GM12878 (cell line): ENCODE measurements at regions not wholly inside any gene's neighbourhood (a gene's known extent, or its start where the extent isn't known, plus 50 kb on each side); places are given as distances from the start of the nearest gene placed in this dataset.

Experiments
- ATAC-seq: fragments of 200-7000 bp; cut with Tn5 transposase; 3 replicates; pipeline ENCODE4 v1.9.1; 2020; ENCODE audit warnings: mild to moderate bottlenecking, moderate library complexity
- BruUV-seq: library from RNA; stranded (reverse); fragments of 400-500 nt; replicated peaks from 2 replicates; lab custom pipeline; 2021; lab: Mats Ljungman, UMichigan
- CTCF ChIA-PET: fragments of 300-600 bp; sonication (Branson Sonifier 250); formaldehyde crosslinking; extraction: SDS; loops from one replicate; lab custom pipeline; 2021; ENCODE audit warnings: inconsistent platforms; lab: Yijun Ruan, JAX
- POLR2A ChIA-PET: fragments of 350-600 bp; formaldehyde crosslinking; extraction: SDS; loops from one replicate; lab custom pipeline; 2021; ENCODE audit warnings: inconsistent platforms; lab: Charles Lee
- RAD21 ChIA-PET: fragments of 300-600 bp; sonication (Branson Sonifier 250); formaldehyde crosslinking; loops from one replicate; lab custom pipeline; 2023; ENCODE audit warnings: antibody characterized with exemption; ENCODE audit not compliant: unreplicated experiment; lab: Charles Lee
- SMC1A ChIA-PET: fragments of 300-600 bp; sonication (Branson Sonifier 250); formaldehyde crosslinking; loops from one replicate; lab custom pipeline; 2023; ENCODE audit not compliant: unreplicated experiment, uncharacterized antibody; lab: Charles Lee
- DNase-seq: peaks from one replicate; pipeline ENCODE4 v3.0.0-alpha.2; 2011; ENCODE audit warnings: low read depth, low spot score
- FAIRE-seq: peaks from 3 replicates; lab custom pipeline; 2011; peaks lifted over from hg19 to GRCh38; lab: Jason Lieb, UNC
- H2AFZ ChIP-seq: 2 replicates; pipeline ENCODE4 v1.6.0; 2011; ENCODE audit warnings: low read depth, low read length, control low read depth; ENCODE audit not compliant: control insufficient read depth
- H3K27ac ChIP-seq: 2 replicates; pipeline ENCODE4 v1.5.1; 2011; ENCODE audit warnings: control low read depth; ENCODE audit not compliant: control insufficient read depth, insufficient read depth
- H3K27me3 ChIP-seq, 2 experiments: replicated peaks in 1 of 2; 2 replicates each; pipeline versions ENCODE4 v1.6.0 to v1.6.1; 2011; ENCODE audit warnings: low read length in 1 of 2; ENCODE audit not compliant: control insufficient read depth in 2 of 2, insufficient read depth in 2 of 2
- H3K36me3 ChIP-seq, 2 experiments: 2 replicates each; pipeline ENCODE4 v1.5.1; 2011; ENCODE audit warnings: low read length in 1 of 2; ENCODE audit not compliant: control insufficient read depth in 2 of 2, insufficient read depth in 2 of 2
- H3K4me1 ChIP-seq: 2 replicates; pipeline ENCODE4 v1.6.1; 2011; ENCODE audit warnings: mild to moderate bottlenecking, low read length, moderate library complexity, mixed read lengths; ENCODE audit not compliant: control insufficient read depth, insufficient read depth
- H3K4me2 ChIP-seq: 2 replicates; pipeline ENCODE4 v1.6.0; 2011; ENCODE audit warnings: control low read depth; ENCODE audit not compliant: control insufficient read depth, insufficient read depth
- H3K4me3 ChIP-seq: fragments of 200-600 bp; sonication (generic); 2 replicates; pipeline ENCODE4 v1.5.1; 2016
- H3K79me2 ChIP-seq: 2 replicates; pipeline ENCODE4 v1.6.0; 2011; ENCODE audit warnings: low read length; ENCODE audit not compliant: control insufficient read depth, insufficient read depth
- H3K9ac ChIP-seq: 2 replicates; pipeline ENCODE4 v1.8.0; 2011; ENCODE audit warnings: low read length, control low read depth, mixed read lengths; ENCODE audit not compliant: control insufficient read depth, insufficient read depth
- H3K9me3 ChIP-seq: replicated peaks from 3 replicates; pipeline ENCODE4 v1.5.1; 2011; ENCODE audit warnings: mild to moderate bottlenecking, low read length; ENCODE audit not compliant: control insufficient read depth, insufficient read depth
- H4K20me1 ChIP-seq: 2 replicates; pipeline ENCODE4 v1.6.0; 2011; ENCODE audit not compliant: control insufficient read depth, insufficient read depth
- CEBPB ChIP-seq, 2 experiments: fragments of 150-350 bp in 1 of 2; IDR thresholded peaks; 2 replicates each; pipeline ENCODE4 v1.6.1; 2012 to 2014; ENCODE audit warnings: low read depth in 2 of 2, low read length in 2 of 2, borderline replicate concordance in 1 of 2, inconsistent platforms in 1 of 2
- ELK1 ChIP-seq: IDR thresholded peaks from 2 replicates; pipeline ENCODE4 v1.6.1; 2012; ENCODE audit warnings: low read depth, low read length, improper control_type of control experiment
- KDM1A ChIP-seq: fragments of 200-600 bp; sonication (generic); IDR thresholded peaks from 2 replicates; pipeline ENCODE4 v1.6.1; 2016; ENCODE audit warnings: borderline replicate concordance
- NFIC ChIP-seq: IDR thresholded peaks from 2 replicates; pipeline ENCODE4 v1.6.1; 2012; ENCODE audit warnings: low read depth, mild to moderate bottlenecking, inconsistent platforms, low read length, moderate library complexity
- NFXL1 ChIP-seq: fragments of 450-650 bp; IDR thresholded peaks from 2 replicates; pipeline ENCODE4 v1.6.1; 2017; ENCODE audit warnings: antibody characterized with exemption, mild to moderate bottlenecking, borderline replicate concordance
- RCOR1 ChIP-seq: conservative IDR thresholded peaks from 2 replicates; pipeline ENCODE4 v1.6.1; 2012; ENCODE audit warnings: low read depth, low read length, improper control_type of control experiment
- SMARCA5 ChIP-seq: fragments of 450-650 bp; IDR thresholded peaks from 2 replicates; pipeline ENCODE4 v1.6.1; 2017; ENCODE audit warnings: mild to moderate bottlenecking
- SREBF1 ChIP-seq: IDR thresholded peaks from 2 replicates; pipeline ENCODE4 v1.6.1; 2012; ENCODE audit warnings: mild to moderate bottlenecking, low read length
- TCF12 ChIP-seq: IDR thresholded peaks from 2 replicates; pipeline ENCODE4 v1.6.1; 2011; ENCODE audit warnings: low read depth, mild to moderate bottlenecking, low read length
- ZNF24 ChIP-seq: fragments of 450-650 bp; IDR thresholded peaks from 2 replicates; pipeline ENCODE4 v1.6.1; 2017; ENCODE audit warnings: antibody characterized with exemption, mild to moderate bottlenecking
- WGBS: methylation state at CpG from one replicate; pipeline ENCODE4 v1.1.6; 2016; ENCODE audit warnings: low lambda C conversion rate; ENCODE audit not compliant: insufficient replicate concordance, insufficient coverage; ENCODE audit errors: missing lambda C conversion rate; 5-methylcytosine and 5-hydroxymethylcytosine counted together
- in situ Hi-C: fragments of 300-500 bp; cut with MboI; formaldehyde crosslinking; loops from 9 replicates; pipeline ENCODE4 v1.14.3; 2018; ENCODE audit warnings: mixed read lengths
- intact Hi-C: fragments of 100-400 bp; cut with micrococcal nuclease; formaldehyde crosslinking; loops from one replicate; pipeline ENCODE4 v1.14.2; 2022; ENCODE audit not compliant: unreplicated experiment
- TF ChIP-seq, protein P1 (sequence below): fragments of 450-650 bp; IDR thresholded peaks from 2 replicates; pipeline ENCODE4 v1.6.1; 2017; ENCODE audit warnings: mild to moderate bottlenecking, low read depth, inconsistent platforms; ENCODE audit not compliant: poor library complexity, severe bottlenecking
- TF ChIP-seq, protein P2 (sequence below): fragments of 450-650 bp; formaldehyde crosslinking; IDR thresholded peaks from 2 replicates; pipeline ENCODE4 v1.4.0; 2020; ENCODE audit warnings: mild to moderate bottlenecking, moderate library complexity
- TF ChIP-seq, protein P3 (sequence below): fragments of 450-650 bp; IDR thresholded peaks from 2 replicates; pipeline ENCODE4 v1.6.1; 2017; ENCODE audit warnings: mild to moderate bottlenecking

GRCh38 chr15:69666921-69667811, 214.5 kb downstream of the RPLP1 start:
- POLR2A ChIA-PET = interaction anchor here (0.6 to 1.9 kb wide), 3 partner anchors 10 to 1074 kb away, joined by 3 to 7 read pairs (median 7); no protein-coding TSS in a partner anchor
- RAD21 ChIA-PET = interaction anchor here (0.6 to 5.7 kb wide), 12 partner anchors 11 to 473 kb away, joined by 3 to 47 read pairs (median 4); no protein-coding TSS in a partner anchor
- Histone ChIP-seq H4K20me1 (no peaks in the 10 kb centered on the region), H2AFZ (peak overlapping the region; percentile 37), H3K4me2 (peak overlapping the region; percentile 64), H3K79me2 (no peaks in the 10 kb centered on the region), H3K9ac (peak overlapping the region; percentile 56; the same call in 1 of the 2 replicates), H3K27me3 (no peaks in the 10 kb centered on the region; a peak in 2 of 4 replicates), H3K4me1 (peaks cover 54% of the 10 kb centered on the region), H3K27ac (peak overlapping the region; percentile 87), H3K4me3 (peak overlapping the region; percentile 52; the same call in 1 of the 2 replicates), H3K9me3 (no peaks in the 10 kb centered on the region), H3K36me3 (no peaks in the 10 kb centered on the region)
- WGBS = 22% methylated on average over 14 of the region's 19 CpGs
- in situ Hi-C loops = no loop called here
- CTCF ChIA-PET = interaction anchor here (1.0 to 2.8 kb wide), 3 partner anchors 11 to 83 kb away, joined by 3 to 13 read pairs (median 3); no protein-coding TSS in a partner anchor
- BruUV-seq = no TSS peak
- SMC1A ChIA-PET = interaction anchor here (1.0 to 5.9 kb wide), 7 partner anchors 13 to 837 kb away, joined by 3 to 58 read pairs (median 8); no protein-coding TSS in a partner anchor
- peak; percentile 58 for ATAC-seq
- intact Hi-C loops = no loop called here
- peak; percentile 89 for DNase-seq
- FAIRE-seq = peak; percentile 74
- TF ChIP-seq RCOR1 = 0 out of 2 replicates have a peak, but pooled peaks have one; percentile 75
- TF ChIP-seq ZNF24 = no peak
- no peak for TF ChIP-seq ELK1
- TF ChIP-seq TCF12 = peak; percentile 62; the same call in 1 of the 2 replicates
- TF ChIP-seq, protein P1, sequence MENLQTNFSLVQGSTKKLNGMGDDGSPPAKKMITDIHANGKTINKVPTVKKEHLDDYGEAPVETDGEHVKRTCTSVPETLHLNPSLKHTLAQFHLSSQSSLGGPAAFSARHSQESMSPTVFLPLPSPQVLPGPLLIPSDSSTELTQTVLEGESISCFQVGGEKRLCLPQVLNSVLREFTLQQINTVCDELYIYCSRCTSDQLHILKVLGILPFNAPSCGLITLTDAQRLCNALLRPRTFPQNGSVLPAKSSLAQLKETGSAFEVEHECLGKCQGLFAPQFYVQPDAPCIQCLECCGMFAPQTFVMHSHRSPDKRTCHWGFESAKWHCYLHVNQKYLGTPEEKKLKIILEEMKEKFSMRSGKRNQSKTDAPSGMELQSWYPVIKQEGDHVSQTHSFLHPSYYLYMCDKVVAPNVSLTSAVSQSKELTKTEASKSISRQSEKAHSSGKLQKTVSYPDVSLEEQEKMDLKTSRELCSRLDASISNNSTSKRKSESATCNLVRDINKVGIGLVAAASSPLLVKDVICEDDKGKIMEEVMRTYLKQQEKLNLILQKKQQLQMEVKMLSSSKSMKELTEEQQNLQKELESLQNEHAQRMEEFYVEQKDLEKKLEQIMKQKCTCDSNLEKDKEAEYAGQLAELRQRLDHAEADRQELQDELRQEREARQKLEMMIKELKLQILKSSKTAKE = peak; percentile 75
- TF ChIP-seq, protein P2, sequence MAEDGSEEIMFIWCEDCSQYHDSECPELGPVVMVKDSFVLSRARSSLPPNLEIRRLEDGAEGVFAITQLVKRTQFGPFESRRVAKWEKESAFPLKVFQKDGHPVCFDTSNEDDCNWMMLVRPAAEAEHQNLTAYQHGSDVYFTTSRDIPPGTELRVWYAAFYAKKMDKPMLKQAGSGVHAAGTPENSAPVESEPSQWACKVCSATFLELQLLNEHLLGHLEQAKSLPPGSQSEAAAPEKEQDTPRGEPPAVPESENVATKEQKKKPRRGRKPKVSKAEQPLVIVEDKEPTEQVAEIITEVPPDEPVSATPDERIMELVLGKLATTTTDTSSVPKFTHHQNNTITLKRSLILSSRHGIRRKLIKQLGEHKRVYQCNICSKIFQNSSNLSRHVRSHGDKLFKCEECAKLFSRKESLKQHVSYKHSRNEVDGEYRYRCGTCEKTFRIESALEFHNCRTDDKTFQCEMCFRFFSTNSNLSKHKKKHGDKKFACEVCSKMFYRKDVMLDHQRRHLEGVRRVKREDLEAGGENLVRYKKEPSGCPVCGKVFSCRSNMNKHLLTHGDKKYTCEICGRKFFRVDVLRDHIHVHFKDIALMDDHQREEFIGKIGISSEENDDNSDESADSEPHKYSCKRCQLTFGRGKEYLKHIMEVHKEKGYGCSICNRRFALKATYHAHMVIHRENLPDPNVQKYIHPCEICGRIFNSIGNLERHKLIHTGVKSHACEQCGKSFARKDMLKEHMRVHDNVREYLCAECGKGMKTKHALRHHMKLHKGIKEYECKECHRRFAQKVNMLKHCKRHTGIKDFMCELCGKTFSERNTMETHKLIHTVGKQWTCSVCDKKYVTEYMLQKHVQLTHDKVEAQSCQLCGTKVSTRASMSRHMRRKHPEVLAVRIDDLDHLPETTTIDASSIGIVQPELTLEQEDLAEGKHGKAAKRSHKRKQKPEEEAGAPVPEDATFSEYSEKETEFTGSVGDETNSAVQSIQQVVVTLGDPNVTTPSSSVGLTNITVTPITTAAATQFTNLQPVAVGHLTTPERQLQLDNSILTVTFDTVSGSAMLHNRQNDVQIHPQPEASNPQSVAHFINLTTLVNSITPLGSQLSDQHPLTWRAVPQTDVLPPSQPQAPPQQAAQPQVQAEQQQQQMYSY = no peak
- TF ChIP-seq, protein P3, sequence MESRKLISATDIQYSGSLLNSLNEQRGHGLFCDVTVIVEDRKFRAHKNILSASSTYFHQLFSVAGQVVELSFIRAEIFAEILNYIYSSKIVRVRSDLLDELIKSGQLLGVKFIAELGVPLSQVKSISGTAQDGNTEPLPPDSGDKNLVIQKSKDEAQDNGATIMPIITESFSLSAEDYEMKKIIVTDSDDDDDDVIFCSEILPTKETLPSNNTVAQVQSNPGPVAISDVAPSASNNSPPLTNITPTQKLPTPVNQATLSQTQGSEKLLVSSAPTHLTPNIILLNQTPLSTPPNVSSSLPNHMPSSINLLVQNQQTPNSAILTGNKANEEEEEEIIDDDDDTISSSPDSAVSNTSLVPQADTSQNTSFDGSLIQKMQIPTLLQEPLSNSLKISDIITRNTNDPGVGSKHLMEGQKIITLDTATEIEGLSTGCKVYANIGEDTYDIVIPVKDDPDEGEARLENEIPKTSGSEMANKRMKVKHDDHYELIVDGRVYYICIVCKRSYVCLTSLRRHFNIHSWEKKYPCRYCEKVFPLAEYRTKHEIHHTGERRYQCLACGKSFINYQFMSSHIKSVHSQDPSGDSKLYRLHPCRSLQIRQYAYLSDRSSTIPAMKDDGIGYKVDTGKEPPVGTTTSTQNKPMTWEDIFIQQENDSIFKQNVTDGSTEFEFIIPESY = no peak
- TF ChIP-seq NFXL1 = peak; percentile 96
- TF ChIP-seq NFIC = peak; percentile 68
- peak; percentile 99 for TF ChIP-seq SMARCA5
- TF ChIP-seq CEBPB (IDR thresholded peaks at IDR 0.05; ENCODE audit: borderline replicate concordance in 1 of 2, low read depth in 2 of 2, low read length in 2 of 2) = no peak
- no peak for TF ChIP-seq SREBF1
- no peak for TF ChIP-seq KDM1A
